ENCODE measurements at regions not wholly inside any gene's neighbourhood (a gene's known extent, or its start where the extent isn't known, plus 50 kb on each side); places are given as distances from the start of the nearest gene placed in this dataset.

DNA sequence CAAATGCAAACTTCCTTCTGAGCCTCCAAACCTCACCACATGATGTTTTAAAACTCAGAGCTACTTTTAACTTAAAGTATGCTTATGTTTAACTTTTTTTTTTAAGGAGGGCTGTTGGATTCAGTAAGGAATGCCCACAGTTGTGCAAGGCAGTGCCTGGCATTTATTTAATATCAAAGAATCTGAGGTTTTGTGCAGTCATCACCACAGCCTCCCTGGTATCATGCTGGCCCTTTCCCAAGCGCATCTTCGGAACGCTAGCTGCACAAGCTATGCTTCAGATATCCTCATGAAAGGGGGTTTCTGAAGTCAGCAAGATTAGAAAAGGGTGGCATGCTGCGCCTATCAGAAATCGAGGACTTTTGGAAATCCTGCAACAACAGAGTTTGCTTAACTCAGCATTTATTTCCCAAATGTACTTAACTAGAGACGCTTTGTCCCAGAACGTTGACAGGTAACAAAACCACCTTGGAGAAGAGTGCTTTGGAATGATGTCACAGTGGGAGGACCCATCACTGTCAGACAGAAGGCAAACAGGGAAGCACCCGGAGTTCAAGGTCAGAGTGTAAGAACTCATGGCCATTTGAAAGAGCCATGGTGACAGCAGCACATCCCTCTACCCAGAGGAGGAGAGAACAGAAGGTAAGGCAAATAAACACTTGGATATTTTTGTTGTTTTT lies 120.2 kb upstream of the IGF1R start:
- Histone ChIP-seq H3K9me3 (no peaks in the 10 kb centered on the region), H3K4me3 (no peak overlapping the region), H3K27ac (no peak overlapping the region), H3K27me3 (peaks cover 8% of the 10 kb centered on the region), H3K36me3 (no peaks in the 10 kb centered on the region), H3K4me1 (no peaks in the 10 kb centered on the region)
- WGBS, result 67% methylated on average over 8 of the region's 8 CpGs
- DNase-seq (ENCODE audit: low spot score in 2 of 2), result no peak
- TF ChIP-seq, protein P1, sequence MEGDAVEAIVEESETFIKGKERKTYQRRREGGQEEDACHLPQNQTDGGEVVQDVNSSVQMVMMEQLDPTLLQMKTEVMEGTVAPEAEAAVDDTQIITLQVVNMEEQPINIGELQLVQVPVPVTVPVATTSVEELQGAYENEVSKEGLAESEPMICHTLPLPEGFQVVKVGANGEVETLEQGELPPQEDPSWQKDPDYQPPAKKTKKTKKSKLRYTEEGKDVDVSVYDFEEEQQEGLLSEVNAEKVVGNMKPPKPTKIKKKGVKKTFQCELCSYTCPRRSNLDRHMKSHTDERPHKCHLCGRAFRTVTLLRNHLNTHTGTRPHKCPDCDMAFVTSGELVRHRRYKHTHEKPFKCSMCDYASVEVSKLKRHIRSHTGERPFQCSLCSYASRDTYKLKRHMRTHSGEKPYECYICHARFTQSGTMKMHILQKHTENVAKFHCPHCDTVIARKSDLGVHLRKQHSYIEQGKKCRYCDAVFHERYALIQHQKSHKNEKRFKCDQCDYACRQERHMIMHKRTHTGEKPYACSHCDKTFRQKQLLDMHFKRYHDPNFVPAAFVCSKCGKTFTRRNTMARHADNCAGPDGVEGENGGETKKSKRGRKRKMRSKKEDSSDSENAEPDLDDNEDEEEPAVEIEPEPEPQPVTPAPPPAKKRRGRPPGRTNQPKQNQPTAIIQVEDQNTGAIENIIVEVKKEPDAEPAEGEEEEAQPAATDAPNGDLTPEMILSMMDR (IDR thresholded peaks at IDR 0.05), result no peak
- no peak for TF ChIP-seq POLR2AphosphoS5 (IDR thresholded peaks at IDR 0.05)
- no peak for TF ChIP-seq EP300 (IDR thresholded peaks at IDR 0.05)
- TF ChIP-seq POLR2A (IDR thresholded peaks at IDR 0.05), result no peak

DNA sequence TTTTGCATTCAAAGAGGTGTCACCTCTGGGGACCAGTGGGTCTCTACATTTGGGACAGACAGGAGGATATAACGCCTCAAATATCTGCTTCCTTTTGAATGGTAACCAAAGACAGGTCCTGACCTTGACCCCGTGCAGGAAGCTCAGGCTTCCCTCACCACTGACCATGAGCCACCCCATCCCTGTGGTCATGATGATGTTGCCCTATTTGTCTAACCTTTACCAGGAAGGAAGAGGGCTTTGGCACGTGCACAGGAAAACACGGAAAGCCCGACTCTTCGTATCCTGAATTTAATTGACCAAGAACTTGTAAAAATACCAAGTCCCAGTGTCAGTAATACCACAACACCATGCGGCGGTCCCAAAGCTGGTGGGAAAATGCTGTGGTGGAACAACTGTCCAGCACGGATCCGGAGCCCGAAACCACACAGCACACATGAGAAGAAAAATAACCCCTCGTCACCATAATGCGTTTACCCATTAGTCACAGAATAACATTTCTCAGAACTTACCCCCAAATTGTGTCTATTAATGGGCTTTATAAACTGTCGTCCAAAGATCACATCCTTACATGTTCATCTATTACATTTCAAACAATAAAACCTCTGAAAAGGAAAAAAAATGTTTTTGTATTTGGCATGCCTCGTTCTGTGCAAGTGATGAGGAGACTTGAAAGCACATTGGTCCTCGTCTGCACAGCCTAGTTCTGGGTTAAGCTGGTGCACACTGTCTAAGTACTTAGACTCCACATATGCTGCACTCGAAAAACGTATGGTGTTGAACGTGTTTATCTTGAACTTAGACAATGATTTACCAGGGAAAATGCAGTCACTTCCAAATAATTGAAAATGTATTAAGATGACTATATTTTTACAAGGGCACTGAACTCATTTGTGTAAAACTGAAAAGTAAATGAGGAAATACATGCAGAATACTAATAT lies 118.9 kb upstream of the IGF1R start:
- DNase-seq (ENCODE audit: low spot score in 2 of 2), result no peak
- no peak overlapping the region for H3K27ac ChIP-seq
- no peaks in the 10 kb centered on the region for H3K4me1 ChIP-seq
- no peak overlapping the region for H3K4me3 ChIP-seq
- no peaks in the 10 kb centered on the region for H3K36me3 ChIP-seq
- peaks cover 8% of the 10 kb centered on the region for H3K27me3 ChIP-seq
- 82% methylated on average over 19 of the region's 19 CpGs for WGBS
- H3K9me3 ChIP-seq, result no peaks in the 10 kb centered on the region
- TF ChIP-seq EP300 (IDR thresholded peaks at IDR 0.05) (no peak), POLR2A (IDR thresholded peaks at IDR 0.05) (no peak), POLR2AphosphoS5 (IDR thresholded peaks at IDR 0.05) (no peak)
- TF ChIP-seq, protein P1 (IDR thresholded peaks at IDR 0.05), result no peak

DNA sequence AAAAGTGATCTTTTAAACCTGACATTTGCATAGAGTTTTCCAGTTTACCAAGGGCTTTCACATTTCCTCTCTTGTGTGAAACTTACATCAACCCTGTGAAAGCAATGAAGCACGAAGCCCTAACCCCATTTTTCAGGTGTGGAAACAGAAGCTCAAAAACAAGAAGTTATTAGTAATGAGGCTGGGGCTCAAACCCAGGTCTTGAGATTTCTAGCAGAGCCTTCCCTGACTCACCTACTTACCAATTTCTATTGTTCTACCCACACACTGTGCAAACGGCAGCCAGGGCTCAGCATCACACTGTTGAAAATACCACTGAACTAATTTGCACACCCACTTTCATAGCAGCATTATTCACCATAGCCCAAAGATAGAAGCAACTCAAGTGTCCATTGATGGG lies 117.8 kb upstream of the IGF1R start:
- 75% methylated on average over 2 of the region's 2 CpGs for WGBS
- Histone ChIP-seq H3K4me1 (no peaks in the 10 kb centered on the region), H3K9me3 (no peaks in the 10 kb centered on the region), H3K4me3 (no peak overlapping the region), H3K27me3 (peaks cover 8% of the 10 kb centered on the region), H3K36me3 (no peaks in the 10 kb centered on the region), H3K27ac (no peak overlapping the region)
- DNase-seq (ENCODE audit: low spot score in 2 of 2), result no peak
- TF ChIP-seq, protein P1 (IDR thresholded peaks at IDR 0.05), result no peak
- TF ChIP-seq POLR2AphosphoS5 (IDR thresholded peaks at IDR 0.05), result no peak
- no peak for TF ChIP-seq EP300 (IDR thresholded peaks at IDR 0.05)
- no peak for TF ChIP-seq POLR2A (IDR thresholded peaks at IDR 0.05)

DNA sequence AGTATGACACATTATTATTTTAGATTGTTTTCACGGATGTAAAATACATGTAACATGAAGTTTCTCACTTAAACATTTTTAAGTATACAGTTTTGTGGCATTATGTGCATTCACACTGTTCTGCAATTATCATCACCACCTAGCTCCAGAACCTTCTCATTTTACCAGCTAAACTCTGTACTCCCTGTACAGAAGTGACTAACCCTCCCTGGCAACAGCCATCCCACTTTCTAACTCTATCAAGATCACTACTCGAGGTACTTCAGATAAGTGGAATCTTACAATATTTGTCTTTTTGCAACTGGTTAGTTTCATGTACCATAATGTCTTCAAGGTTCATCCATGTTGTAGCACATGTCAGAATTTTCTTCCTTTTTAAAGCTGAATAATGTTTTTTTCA lies 116.3 kb upstream of the IGF1R start:
- WGBS, result 93% methylated on average over 2 of the region's 2 CpGs
- DNase-seq (ENCODE audit: low spot score in 2 of 2), result no peak
- Histone ChIP-seq H3K27me3 (peaks cover 8% of the 10 kb centered on the region), H3K9me3 (no peaks in the 10 kb centered on the region), H3K27ac (no peak overlapping the region), H3K36me3 (no peaks in the 10 kb centered on the region), H3K4me1 (no peaks in the 10 kb centered on the region), H3K4me3 (no peak overlapping the region)
- TF ChIP-seq POLR2AphosphoS5 (IDR thresholded peaks at IDR 0.05), result no peak

DNA sequence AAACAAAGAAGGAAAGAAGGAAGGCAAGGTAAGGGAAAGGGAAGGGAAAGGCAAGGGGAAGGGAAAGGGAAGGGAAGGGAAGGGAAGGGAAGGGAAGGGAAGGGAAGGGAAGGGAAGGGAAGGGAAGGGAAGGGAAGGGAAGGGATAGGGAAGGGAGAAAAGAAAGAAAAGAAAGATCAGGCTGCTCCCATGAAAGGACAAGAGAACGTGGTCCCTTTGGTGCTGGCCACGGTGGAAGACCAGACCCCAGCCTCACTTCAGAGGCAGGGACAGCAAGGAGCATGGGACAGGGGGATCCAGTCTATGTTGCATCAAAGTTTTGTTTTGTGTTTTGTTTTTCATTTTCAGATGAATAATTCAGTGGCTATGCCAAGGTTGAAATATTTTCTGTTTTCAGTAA lies 111.4 kb upstream of the IGF1R start:
- H3K27ac ChIP-seq, result no peak overlapping the region
- H3K36me3 ChIP-seq, result no peaks in the 10 kb centered on the region
- no peak overlapping the region for H3K4me3 ChIP-seq
- H3K9me3 ChIP-seq, result no peaks in the 10 kb centered on the region
- TF ChIP-seq POLR2AphosphoS5 (IDR thresholded peaks at IDR 0.05), result no peak
- no peak for TF ChIP-seq POLR2A (IDR thresholded peaks at IDR 0.05)
- TF ChIP-seq EP300 (IDR thresholded peaks at IDR 0.05), result no peak
- TF ChIP-seq, protein P1 (IDR thresholded peaks at IDR 0.05), result no peak
- 89% methylated on average over 2 of the region's 2 CpGs for whole genome bisulfite sequencing
- H3K27me3 ChIP-seq, result peaks cover 4% of the 10 kb centered on the region
- DNase-seq (ENCODE audit: low spot score in 2 of 2), result peak in 1 of 2 donors; percentile 4
- no peaks in the 10 kb centered on the region for H3K4me1 ChIP-seq

Measured in suprapubic skin (tissue), 4 donors.